Retina (tissue), 1 donor: ENCODE measurements at regions not wholly inside any gene's neighbourhood (a gene's known extent, or its start where the extent isn't known, plus 50 kb on each side); places are given as distances from the start of the nearest gene placed in this dataset.
A peak's percentile ranks its signal among the peaks of the same experiment; 100 is the strongest.

ENCODE experiments used
- DNase-seq: peaks from one replicate; pipeline ENCODE4 v3.0.0-alpha.2; 2016

DNA sequence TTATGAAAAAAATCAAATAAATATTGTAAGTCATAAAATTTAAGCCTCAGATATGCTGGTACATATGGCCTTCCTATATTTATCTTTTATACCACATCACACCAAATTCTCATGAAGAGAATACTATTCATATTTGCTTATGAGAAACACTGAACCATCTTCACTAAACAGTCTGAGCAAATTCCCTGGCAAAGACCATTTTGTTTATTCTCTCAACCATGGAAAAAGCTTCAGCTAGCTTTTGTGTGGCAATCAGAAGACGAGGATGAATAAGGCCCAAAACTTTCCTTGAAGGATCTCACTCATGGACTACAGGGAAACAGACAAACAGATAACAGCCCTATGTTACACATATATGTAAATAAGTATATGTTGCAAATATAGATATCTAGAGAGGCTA is 252.1 kb downstream of the TMX3 start:
- DNase-seq, result no peak

DNA sequence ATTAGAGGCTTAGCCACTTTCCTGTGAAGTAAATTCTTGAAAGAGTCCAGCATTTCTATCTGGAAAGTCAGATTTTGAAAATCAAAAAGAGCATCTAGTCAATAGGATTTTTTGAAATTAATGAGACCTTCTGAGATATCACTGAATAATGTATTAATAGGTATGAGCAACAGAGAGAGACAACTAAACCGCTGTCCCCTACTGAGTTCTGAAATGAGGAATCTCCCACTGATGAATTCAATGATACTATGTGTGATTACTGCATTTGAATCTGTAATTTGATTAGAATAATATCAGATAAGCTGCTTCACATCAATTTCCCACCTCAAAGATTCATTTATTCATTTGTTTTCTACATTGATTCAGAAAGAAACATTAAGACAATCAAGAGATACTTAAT is 252.8 kb downstream of the TMX3 start:
- no peak for DNase-seq

DNA sequence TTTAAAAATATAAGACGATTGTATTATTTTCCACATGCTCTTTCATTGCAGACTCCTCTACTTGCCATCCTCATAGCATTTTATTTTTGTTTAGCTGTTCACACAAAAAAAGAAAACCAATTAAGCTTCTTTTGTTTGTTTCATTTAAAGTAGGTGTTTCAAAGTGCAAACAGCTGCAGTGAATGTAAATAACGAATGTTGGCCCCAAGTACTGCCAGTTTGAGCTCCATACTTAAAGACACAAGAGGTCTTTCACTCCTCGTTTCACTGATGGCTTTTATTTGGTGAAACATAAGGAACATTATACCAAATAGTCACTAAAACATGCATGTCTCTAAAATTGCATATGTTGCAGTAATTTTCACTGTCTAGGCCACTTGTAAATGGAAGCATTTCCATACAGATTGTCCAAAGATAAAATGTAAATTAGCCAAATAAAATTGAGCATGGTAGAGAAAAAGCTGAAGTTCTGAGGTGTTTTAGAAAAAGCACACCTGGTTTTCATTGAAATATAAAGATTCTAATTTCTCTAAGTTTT is 253.4 kb downstream of the TMX3 start:
- DNase-seq, result no peak

DNA sequence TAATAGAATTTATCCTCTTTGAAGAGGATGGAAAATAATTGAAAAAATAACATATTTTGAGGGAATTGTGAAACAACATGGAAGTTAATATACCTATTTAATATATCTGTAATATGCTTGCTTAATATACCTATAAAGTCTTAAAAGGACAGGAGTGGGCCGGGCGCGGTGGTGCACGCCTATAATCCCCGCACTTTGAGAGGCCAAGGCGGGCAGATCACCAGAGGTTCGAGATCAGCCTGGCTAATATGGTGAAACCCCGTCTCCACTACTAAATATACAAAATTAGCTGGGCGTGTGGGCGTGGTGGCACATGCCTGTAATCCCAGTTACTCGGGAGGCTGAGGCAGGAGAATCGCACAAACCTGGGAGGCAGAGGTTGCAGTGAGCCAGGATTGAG is 254.9 kb downstream of the TMX3 start:
- no peak for DNase-seq

- no peak for DNase-seq
Observed at GRCh38 chr18:68456985-68457384, 257.9 kb downstream of the TMX3 start.

GRCh38 chr18:68455229-68455603 is 259.7 kb downstream of the TMX3 start:
- DNase-seq, result no peak

DNA sequence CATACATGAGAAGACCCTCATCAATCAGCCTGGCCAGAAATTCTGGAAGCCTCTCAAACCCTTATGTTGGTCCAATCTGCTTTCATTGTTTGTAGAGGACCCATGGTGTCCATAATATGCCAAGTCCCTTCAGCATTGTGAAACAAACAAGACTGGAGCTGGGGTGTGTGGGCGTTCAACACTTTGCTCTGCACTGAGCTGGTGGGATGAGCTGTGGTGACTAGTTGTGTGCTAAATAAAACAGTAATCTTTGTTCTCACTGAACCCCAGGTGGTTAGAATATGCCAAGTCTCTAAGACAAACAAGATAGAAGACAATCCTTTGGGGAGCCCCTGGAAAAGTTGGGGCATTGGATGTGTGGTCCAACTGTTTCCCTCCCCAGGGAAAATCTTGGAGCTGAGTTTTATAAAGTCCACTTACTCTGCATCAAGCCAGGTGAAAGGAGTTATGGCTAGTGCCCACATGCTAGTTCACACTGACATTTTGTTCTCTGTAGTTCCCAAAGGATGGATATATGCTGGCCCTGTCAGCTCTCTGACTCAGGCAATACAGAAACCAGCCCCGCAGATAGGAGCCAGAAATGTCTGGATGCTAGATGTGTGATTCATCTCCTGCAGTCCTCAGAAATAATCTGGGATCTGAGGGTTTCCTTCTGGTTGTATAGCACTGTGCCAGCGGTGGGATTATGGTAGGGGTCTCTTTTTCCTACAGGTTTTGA is 260.2 kb downstream of the TMX3 start:
- DNase-seq, result no peak

DNA sequence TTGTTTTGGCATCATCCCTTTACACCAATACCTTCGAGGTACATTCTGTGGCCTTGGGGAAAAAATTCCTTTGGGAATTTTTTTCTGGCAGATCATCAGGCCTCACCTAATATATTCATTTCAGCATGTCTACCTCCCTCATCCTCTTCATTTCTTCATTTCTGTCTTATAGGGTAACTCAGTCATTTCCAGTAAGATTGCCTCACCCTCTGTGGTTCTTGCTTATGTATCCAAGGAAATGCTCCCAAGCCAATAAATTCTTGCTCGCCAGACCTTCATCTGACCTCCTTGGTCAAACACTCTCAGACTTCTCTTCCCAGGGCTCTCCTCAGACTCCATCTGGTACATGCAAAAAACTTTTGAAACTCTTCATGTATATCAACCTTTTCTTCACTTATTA is 265.6 kb downstream of the TMX3 start:
- DNase-seq, result no peak

DNA sequence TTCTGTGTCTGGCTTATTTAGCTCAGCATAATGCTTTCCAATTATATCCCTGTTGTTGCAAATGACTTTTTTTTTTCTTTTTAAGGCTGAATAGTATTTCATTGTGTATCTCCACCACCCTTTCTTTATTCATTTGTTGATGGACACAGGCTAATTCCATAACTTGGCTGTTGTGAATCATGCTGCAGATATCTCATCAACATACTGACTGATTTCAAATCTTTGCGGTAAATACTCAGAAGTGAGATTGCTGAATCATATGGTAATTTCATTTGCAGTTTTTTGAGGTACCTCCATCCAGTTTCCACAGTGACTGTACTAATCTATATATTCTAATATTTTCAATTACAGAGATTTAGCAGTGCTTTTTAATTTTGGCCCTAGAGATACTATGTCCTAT is 266.2 kb downstream of the TMX3 start:
- no peak for DNase-seq

- peak; percentile 33 for DNase-seq
Observed at GRCh38 chr18:68447286-68447685, 267.6 kb downstream of the TMX3 start.

DNA sequence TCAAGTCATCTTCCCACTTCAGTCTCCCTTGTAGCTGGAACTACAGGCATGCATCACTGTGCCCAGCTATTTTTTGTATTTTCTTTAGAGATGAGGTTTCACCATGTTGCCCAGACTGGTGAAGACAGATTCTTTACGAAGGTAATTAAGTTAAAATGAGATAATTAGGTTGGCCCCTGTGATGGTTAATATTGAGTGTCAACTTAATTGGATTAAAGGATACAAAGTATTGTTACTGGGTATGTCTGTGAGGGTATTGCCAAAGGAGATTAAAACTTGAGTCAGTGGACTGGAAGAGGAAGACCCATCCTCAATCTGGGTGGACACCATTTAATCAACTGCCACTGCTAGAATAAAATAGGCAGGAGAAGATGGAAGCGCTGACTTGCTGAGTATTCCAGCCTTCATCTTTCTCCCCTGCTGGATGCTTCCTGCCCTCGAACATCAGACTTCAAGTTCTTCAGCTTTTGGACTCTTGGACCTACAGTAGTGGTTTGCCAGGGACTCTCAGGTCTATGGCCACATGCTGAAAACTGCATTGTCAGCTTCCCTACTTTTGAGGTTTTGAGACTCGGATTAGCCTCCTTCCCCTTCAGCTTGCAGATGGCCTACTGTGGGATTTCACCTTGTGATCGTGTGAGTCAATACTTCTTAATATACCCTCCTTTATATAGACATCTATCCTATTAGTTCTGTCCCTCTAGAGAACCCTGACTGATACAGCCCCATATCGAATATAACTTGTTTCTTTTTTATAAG is 269.1 kb downstream of the TMX3 start:
- DNase-seq, result no peak

GRCh38 chr18:68445136-68445535 is 269.8 kb downstream of the TMX3 start:
- DNase-seq, result no peak

- peak; percentile 7 for DNase-seq
Observed at GRCh38 chr18:68441241-68441640, 273.7 kb downstream of the TMX3 start.

- no peak for DNase-seq
Observed at GRCh38 chr18:68440433-68440832, 274.5 kb downstream of the TMX3 start.

GRCh38 chr18:68439642-68440041 is 275.3 kb downstream of the TMX3 start:
- peak; percentile 15 for DNase-seq

GRCh38 chr18:68438983-68439382 is 275.9 kb downstream of the TMX3 start:
- peak; percentile 32 for DNase-seq

- no peak for DNase-seq
Observed at GRCh38 chr18:68438536-68438935, 276.4 kb downstream of the TMX3 start.

- no peak for DNase-seq
Observed at GRCh38 chr18:68436485-68436884, 278.4 kb downstream of the TMX3 start.

- no peak for DNase-seq
Observed at GRCh38 chr18:68435581-68435980, 279.3 kb downstream of the TMX3 start.

DNA sequence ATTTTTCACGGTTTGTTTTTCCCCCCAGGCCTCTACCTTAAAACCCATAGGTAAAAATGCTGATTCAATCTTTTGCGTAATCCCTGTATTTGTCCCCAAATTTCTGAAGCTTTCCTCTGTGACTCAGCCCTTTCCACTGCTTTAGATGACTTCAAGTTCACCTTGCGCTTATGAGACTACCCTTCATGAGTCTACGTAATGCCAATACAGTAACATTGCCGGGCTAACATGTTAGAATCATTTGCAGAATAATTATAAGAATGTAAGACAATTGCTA is 283.0 kb downstream of the TMX3 start:
- no peak for DNase-seq

- DNase-seq, result no peak
Observed at GRCh38 chr18:68431111-68431921, 283.6 kb downstream of the TMX3 start.

DNA sequence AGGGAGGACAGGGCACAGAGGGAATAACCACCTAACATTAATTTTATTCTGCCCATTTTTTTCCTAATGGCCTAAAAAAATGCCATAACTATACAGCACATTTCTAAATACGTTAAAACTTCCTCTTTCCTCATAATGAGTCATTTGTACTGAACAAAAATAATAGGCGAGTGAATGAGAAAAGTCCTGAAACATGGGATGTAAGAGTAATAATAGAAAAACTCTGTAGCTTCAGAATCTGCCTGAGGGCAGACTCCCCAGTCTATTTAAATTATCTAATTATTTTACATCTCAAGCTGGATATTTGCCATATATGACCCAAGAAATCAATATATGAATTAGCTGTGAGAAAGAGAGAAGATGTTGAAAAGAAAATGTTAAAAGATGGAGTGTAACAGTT is 285.1 kb downstream of the TMX3 start:
- no peak for DNase-seq

GRCh38 chr18:68429111-68429510 is 285.8 kb downstream of the TMX3 start:
- DNase-seq, result no peak

- DNase-seq, result peak; percentile 6
Observed at GRCh38 chr18:68428661-68429060, 286.2 kb downstream of the TMX3 start.
